Activated naive CD4-positive, alpha-beta T cell treated with anti-CD3 and anti-CD28 coated beads, Interleukin-2, amount 50 U/mL, for 24 hours (primary cell): ENCODE measurements at regions not wholly inside any gene's neighbourhood (a gene's known extent, or its start where the extent isn't known, plus 50 kb on each side); places are given as distances from the start of the nearest gene placed in this dataset.

ENCODE experiments used
- H3K27ac Mint-ChIP-seq: one replicate; pipeline ENCODE4 v1.8.0; 2021; ENCODE audit warnings: mild to moderate bottlenecking, mixed read lengths
- H3K27me3 Mint-ChIP-seq: one replicate; pipeline ENCODE4 v1.8.0; 2021; ENCODE audit warnings: mixed read lengths
- H3K36me3 Mint-ChIP-seq: one replicate; pipeline ENCODE4 v1.8.0; 2021; ENCODE audit warnings: mixed read lengths
- H3K4me1 Mint-ChIP-seq: one replicate; pipeline ENCODE4 v1.8.0; 2021; ENCODE audit warnings: mixed read lengths
- H3K4me3 Mint-ChIP-seq: one replicate; pipeline ENCODE4 v1.8.0; 2021; ENCODE audit warnings: mild to moderate bottlenecking, mixed read lengths
- H3K9me3 Mint-ChIP-seq: one replicate; pipeline ENCODE4 v1.8.0; 2021; ENCODE audit warnings: mixed read lengths

- Mint-ChIP-seq H3K9me3 (peaks cover 6% of the 10 kb centered on the region), H3K4me3 (peak overlapping the region; percentile 90), H3K27me3 (no peaks in the 10 kb centered on the region), H3K27ac (no peak overlapping the region), H3K4me1 (peaks cover 38% of the 10 kb centered on the region), H3K36me3 (peaks cover 10% of the 10 kb centered on the region)
These were observed 180.0 kb upstream of the INHBA start for GRCh38 chr7:41882745-41883420.

DNA sequence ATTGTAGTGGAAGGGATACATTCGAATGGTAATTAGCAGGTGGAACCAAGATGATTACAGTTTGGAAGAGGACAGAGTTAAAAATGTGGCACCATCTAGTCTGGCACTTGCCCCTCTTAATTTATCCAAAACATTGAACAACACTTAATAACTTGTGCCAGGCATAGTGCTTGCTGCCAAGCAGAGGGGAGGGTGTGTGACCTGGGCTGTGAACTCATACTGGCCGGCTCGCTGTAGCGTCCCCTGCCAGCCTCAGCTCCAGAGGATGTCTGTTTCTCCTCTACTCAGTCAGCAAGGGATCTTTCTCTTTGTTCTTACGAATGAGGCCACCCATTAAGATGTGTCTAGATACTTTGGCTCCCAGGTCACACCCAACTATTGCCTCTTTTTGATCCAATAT is 179.4 kb upstream of the INHBA start:
- peak overlapping the region; percentile 90 for H3K4me3 Mint-ChIP-seq
- H3K4me1 Mint-ChIP-seq = peaks cover 38% of the 10 kb centered on the region
- peaks cover 6% of the 10 kb centered on the region for H3K9me3 Mint-ChIP-seq
- H3K36me3 Mint-ChIP-seq = peaks cover 10% of the 10 kb centered on the region
- peak overlapping the region; percentile 96 for H3K27ac Mint-ChIP-seq
- no peaks in the 10 kb centered on the region for H3K27me3 Mint-ChIP-seq

DNA sequence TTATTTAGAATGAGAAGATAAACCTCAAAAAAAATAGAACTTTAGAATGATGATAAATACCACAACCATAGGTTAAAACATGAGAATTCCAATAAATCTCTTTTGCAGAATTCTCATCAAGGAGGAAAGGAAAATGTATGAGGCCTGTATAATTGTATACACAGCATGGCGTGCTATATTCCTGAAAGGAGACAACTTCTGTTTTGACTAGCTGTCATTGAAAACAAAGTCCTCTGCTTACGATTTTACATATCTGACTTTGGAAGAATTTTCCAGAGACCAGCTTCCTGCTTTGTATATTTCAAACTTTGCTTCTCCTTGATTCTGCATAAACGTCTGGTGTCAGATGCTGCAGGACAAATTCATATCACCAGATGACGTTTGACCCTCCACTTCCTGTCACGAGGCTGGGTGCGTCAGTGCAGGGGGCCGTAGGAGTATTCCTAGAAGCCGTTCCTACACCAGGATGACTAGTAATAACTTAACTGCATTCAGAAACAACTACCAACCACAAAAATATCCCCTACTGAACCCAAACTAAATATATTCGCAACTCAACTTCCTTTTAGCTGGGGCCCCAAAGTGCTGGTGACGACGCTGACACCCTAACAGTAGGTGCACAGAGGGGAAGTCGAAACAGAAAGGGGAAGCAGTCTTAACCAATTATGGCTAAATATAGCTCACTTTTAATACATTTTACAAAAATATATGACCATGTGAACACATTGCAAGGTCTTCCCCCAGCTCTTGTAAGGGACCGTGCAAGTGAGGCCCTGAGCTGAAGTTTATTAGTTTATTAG is 178.6 kb upstream of the INHBA start:
- peaks cover 38% of the 10 kb centered on the region for H3K4me1 Mint-ChIP-seq
- H3K27me3 Mint-ChIP-seq = peaks cover 3% of the 10 kb centered on the region
- H3K27ac Mint-ChIP-seq = peak overlapping the region; percentile 96
- peaks cover 6% of the 10 kb centered on the region for H3K9me3 Mint-ChIP-seq
- peaks cover 10% of the 10 kb centered on the region for H3K36me3 Mint-ChIP-seq
- peak overlapping the region; percentile 90 for H3K4me3 Mint-ChIP-seq

- peaks cover 5% of the 10 kb centered on the region for H3K27me3 Mint-ChIP-seq
- peaks cover 35% of the 10 kb centered on the region for H3K4me1 Mint-ChIP-seq
- peaks cover 10% of the 10 kb centered on the region for H3K36me3 Mint-ChIP-seq
- peak overlapping the region; percentile 36 for H3K27ac Mint-ChIP-seq
- no peak overlapping the region for H3K4me3 Mint-ChIP-seq
- peaks cover 6% of the 10 kb centered on the region for H3K9me3 Mint-ChIP-seq
These were observed 177.2 kb upstream of the INHBA start for GRCh38 chr7:41880107-41880506.

GRCh38 chr7:41879403-41879802 is 176.5 kb upstream of the INHBA start:
- H3K4me3 Mint-ChIP-seq = no peak overlapping the region
- H3K27ac Mint-ChIP-seq = no peak overlapping the region
- H3K4me1 Mint-ChIP-seq = peaks cover 32% of the 10 kb centered on the region
- H3K9me3 Mint-ChIP-seq = peaks cover 6% of the 10 kb centered on the region
- peaks cover 8% of the 10 kb centered on the region for H3K27me3 Mint-ChIP-seq
- peaks cover 10% of the 10 kb centered on the region for H3K36me3 Mint-ChIP-seq

DNA sequence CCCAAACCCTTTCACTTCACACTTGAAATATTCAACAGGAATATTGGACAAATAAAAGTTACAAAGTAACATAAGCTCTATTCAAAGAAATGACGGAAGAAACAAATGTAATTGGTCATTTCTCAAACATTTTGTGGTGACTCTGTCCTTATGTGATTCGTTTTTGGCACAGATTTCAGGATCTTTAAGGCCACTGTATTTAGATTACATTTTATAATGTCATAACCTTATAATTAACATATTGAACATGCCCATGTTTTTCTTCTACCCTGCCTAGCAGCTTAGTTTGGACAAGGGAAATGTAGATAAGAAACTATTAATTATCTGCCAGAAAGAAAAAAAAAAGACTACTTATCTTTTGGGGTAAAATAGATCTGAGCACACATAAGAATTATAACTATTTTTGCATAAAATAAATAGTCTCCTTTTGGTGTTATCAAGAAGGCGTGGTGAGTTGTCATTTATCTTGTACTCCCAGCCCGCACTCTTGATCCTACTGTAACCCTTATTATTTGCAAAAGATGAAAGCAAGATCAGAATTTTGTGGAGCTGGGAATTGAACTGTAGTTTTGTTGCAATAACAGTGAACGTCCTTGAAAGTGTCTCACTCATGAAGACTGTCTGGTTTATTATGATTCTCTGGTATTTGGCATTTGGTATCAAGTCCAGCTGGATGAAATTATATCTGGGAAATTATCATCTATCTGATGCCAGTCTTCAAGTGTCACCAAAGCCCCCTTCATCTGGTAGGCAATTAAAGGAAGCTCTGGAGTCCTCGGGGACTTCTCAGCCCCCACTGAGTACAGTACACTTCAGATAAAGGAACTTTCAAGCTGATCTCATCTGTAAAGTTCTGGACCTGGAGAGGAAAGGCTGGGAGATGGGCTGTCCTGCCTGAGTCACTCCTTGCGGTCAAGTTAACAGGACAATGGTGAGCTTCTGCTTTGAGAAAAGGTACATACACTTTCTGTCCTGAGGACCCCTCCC is 175.7 kb upstream of the INHBA start:
- Mint-ChIP-seq H3K4me3 (no peak overlapping the region), H3K9me3 (peaks cover 6% of the 10 kb centered on the region), H3K27ac (no peak overlapping the region), H3K27me3 (peaks cover 8% of the 10 kb centered on the region), H3K4me1 (peaks cover 32% of the 10 kb centered on the region), H3K36me3 (peaks cover 10% of the 10 kb centered on the region)

DNA sequence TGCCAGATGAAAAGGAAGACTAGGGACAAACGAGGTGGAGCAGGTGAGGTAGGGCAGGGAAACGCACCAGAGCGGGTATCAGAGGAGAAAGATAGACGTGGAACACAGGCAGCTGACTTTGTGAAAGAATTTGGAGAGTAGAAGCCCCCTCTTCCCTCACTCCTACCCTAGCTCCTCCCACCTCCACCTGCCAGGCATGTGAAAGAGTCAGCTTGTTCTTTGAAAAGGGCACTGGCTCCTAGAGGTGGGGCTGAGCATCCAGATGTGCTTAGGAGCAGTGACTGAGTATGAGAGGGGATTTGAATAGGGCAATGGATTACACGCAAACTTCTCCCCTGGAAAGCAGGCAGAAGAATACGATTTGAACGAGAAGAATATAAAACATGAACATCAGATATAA is 174.2 kb upstream of the INHBA start:
- H3K4me1 Mint-ChIP-seq = peaks cover 22% of the 10 kb centered on the region
- no peak overlapping the region for H3K4me3 Mint-ChIP-seq
- H3K27ac Mint-ChIP-seq = no peak overlapping the region
- peaks cover 3% of the 10 kb centered on the region for H3K9me3 Mint-ChIP-seq
- peaks cover 10% of the 10 kb centered on the region for H3K36me3 Mint-ChIP-seq
- peaks cover 8% of the 10 kb centered on the region for H3K27me3 Mint-ChIP-seq

DNA sequence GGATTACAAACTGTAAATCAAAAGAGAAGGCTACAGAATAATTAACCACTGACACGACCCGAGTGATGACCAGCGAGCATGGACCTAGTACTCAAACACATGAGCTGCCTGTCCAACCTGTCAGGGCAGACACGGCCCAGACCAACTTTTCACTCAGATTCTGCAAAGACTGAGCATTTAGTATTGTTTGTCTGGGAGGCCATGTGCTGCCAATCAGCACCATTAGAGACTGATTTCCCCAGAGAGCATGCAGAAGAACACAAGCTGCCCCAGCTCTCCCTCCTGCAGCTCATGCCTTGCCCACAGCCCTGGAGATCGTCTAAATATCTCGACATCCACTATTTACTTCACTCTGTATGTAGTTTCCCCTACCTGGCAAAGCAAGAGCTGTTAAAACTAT is 172.6 kb upstream of the INHBA start:
- H3K36me3 Mint-ChIP-seq = peaks cover 3% of the 10 kb centered on the region
- H3K4me3 Mint-ChIP-seq = no peak overlapping the region
- peaks cover 7% of the 10 kb centered on the region for H3K4me1 Mint-ChIP-seq
- H3K27me3 Mint-ChIP-seq = peaks cover 8% of the 10 kb centered on the region
- H3K27ac Mint-ChIP-seq = peak overlapping the region; percentile 0
- no peaks in the 10 kb centered on the region for H3K9me3 Mint-ChIP-seq

- Mint-ChIP-seq H3K9me3 (no peaks in the 10 kb centered on the region), H3K36me3 (no peaks in the 10 kb centered on the region), H3K4me3 (no peak overlapping the region), H3K27ac (no peak overlapping the region), H3K4me1 (no peaks in the 10 kb centered on the region), H3K27me3 (peaks cover 8% of the 10 kb centered on the region)
These were observed 171.4 kb upstream of the INHBA start for GRCh38 chr7:41874201-41874785.

DNA sequence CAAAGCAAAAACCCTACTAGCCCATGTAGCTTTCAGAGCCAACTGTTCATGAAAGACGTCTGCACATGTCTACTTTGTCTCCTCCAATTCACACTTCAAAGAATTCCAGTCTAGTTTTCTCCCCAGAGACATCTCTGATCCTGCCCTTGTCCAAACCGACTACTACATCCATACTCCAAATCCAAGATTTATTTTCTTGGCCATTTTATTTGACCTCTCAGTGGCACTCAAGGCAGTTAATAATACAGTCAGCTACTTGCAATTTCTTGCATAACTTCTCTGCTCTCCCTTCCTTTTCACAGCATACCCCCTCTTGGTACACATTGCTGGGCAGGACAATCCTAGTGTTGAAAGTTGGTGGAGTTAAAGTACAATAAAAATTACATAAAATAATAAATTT is 170.9 kb upstream of the INHBA start:
- no peaks in the 10 kb centered on the region for H3K4me1 Mint-ChIP-seq
- no peaks in the 10 kb centered on the region for H3K36me3 Mint-ChIP-seq
- H3K9me3 Mint-ChIP-seq = no peaks in the 10 kb centered on the region
- no peak overlapping the region for H3K27ac Mint-ChIP-seq
- H3K4me3 Mint-ChIP-seq = no peak overlapping the region
- H3K27me3 Mint-ChIP-seq = peaks cover 10% of the 10 kb centered on the region

DNA sequence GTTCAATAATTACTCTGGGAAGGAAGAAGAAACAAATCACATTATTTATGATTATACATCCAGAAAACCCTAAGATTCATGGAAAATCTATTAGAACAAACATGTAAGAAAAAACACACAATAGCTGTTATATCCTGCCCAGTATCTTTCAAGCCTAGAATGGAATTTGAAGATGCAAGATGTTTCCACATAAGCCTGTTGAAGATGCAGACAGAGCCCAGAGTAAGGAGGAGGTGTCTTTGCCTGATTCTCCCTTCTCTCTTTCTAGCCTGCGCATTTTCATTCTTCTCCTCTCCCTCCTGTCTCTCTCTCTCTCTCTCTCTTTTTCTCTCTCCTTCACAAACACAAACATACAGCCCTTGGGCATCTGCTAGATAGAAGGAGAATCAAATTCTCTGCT is 170.1 kb upstream of the INHBA start:
- Mint-ChIP-seq H3K4me3 (no peak overlapping the region), H3K27ac (no peak overlapping the region), H3K4me1 (no peaks in the 10 kb centered on the region)

DNA sequence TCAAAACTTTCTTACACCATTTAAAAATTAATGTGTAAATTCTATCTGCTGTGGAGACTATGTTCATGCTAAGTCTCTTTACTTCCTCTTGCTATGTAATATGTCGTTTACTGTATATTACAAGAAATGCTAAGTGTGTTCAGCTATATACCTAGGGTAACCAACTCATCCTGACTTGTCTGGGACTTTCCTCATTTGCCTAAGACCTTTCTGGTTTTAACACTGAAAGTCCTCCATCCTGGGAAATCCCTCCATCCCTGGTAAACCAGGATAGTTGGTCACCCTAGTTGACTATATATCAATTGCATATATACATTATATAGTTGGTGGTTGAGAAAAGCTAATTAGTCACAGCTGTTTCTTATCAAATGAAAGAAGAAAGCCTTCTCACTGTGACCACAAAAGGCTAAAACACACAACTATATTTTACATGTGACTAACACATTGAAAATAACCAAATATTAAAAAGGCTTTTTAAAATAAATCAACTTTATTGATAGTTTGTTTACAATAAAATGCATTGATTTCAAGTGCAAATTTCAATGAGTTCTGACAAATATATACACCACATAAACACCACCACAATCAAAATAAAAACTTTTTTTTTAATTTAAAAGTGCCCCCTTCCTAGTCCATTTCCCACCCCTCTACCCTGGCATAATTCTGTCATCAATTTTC is 167.7 kb upstream of the INHBA start:
- Mint-ChIP-seq H3K9me3 (no peaks in the 10 kb centered on the region), H3K4me3 (no peak overlapping the region), H3K4me1 (no peaks in the 10 kb centered on the region), H3K36me3 (no peaks in the 10 kb centered on the region), H3K27ac (no peak overlapping the region), H3K27me3 (peaks cover 5% of the 10 kb centered on the region)

More for the DNA sequence above, 170.1 kb upstream of the INHBA start:
- Mint-ChIP-seq H3K27me3 (peaks cover 10% of the 10 kb centered on the region), H3K9me3 (no peaks in the 10 kb centered on the region), H3K36me3 (no peaks in the 10 kb centered on the region)

- peak overlapping the region; percentile 33 for H3K27ac Mint-ChIP-seq
These were observed 167.1 kb upstream of the INHBA start for GRCh38 chr7:41869997-41870396.

GRCh38 chr7:41869596-41869995 is 166.7 kb upstream of the INHBA start:
- no peak overlapping the region for H3K27ac Mint-ChIP-seq
- H3K4me1 Mint-ChIP-seq = no peaks in the 10 kb centered on the region
- H3K27me3 Mint-ChIP-seq = peaks cover 4% of the 10 kb centered on the region
- H3K4me3 Mint-ChIP-seq = no peak overlapping the region
- no peaks in the 10 kb centered on the region for H3K36me3 Mint-ChIP-seq
- no peaks in the 10 kb centered on the region for H3K9me3 Mint-ChIP-seq

More at GRCh38 chr7:41869997-41870396, 167.1 kb upstream of the INHBA start:
- Mint-ChIP-seq H3K4me1 (no peaks in the 10 kb centered on the region), H3K27me3 (peaks cover 5% of the 10 kb centered on the region), H3K4me3 (no peak overlapping the region), H3K36me3 (no peaks in the 10 kb centered on the region), H3K9me3 (no peaks in the 10 kb centered on the region)

DNA sequence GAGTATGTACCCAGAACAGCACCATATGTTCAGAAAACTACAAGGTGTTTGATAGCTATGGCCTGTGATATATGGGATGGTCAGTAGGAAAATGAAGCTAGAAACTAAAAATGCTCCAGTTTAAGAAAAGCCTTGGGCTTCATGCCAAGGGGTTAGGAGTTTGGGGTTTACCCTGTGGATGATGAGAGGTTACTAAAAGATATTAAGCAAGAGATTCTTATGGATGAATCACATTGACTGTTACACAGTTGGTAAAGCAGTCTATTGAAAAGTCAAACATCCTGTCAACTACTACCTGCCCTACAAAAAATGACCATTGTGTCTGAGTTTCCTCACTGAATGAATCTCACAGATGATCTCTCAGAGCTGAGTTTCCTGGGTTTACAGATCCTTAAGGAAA is 166.2 kb upstream of the INHBA start:
- Mint-ChIP-seq H3K4me3 (no peak overlapping the region), H3K4me1 (no peaks in the 10 kb centered on the region), H3K27ac (no peak overlapping the region), H3K9me3 (no peaks in the 10 kb centered on the region), H3K36me3 (no peaks in the 10 kb centered on the region), H3K27me3 (peaks cover 2% of the 10 kb centered on the region)
